ENCODE measurements at regions not wholly inside any gene's neighbourhood (a gene's known extent, or its start where the extent isn't known, plus 50 kb on each side); places are given as distances from the start of the nearest gene placed in this dataset.
"Not testable (repeated sequence)": the region's sequence is repeated elsewhere in the genome, so short reads cannot be mapped to it uniquely, and the experiment has no call there.

- DNase-seq (ENCODE audit: low read depth in 2 of 2) = no peak
Measured at GRCh38 chr5:104361932-104362331, 799.3 kb upstream of the NUDT12 start.

- DNase-seq (ENCODE audit: low read depth in 2 of 2) = no peak
Measured at GRCh38 chr5:104355350-104355749, 792.8 kb upstream of the NUDT12 start.

GRCh38 chr5:104353371-104353770, 790.8 kb upstream of the NUDT12 start:
- DNase-seq (ENCODE audit: low read depth in 2 of 2) = peak; percentile 8 to 10

- no peak for DNase-seq (ENCODE audit: low read depth in 2 of 2)
Measured at GRCh38 chr5:104352954-104353353, 790.4 kb upstream of the NUDT12 start.

- DNase-seq (ENCODE audit: low read depth in 2 of 2) = peak; percentile 9
Measured at GRCh38 chr5:104347119-104347708, 784.6 kb upstream of the NUDT12 start.

GRCh38 chr5:104345222-104346016, 782.8 kb upstream of the NUDT12 start:
- no peak for DNase-seq (ENCODE audit: low read depth in 2 of 2)

GRCh38 chr5:104344809-104345208, 782.2 kb upstream of the NUDT12 start:
- DNase-seq (ENCODE audit: low read depth in 2 of 2) = no peak

GRCh38 chr5:104327801-104328200, 765.2 kb upstream of the NUDT12 start:
- no peak for DNase-seq (ENCODE audit: low read depth in 2 of 2)

GRCh38 chr5:104326966-104327365, 764.4 kb upstream of the NUDT12 start:
- no peak for DNase-seq (ENCODE audit: low read depth in 2 of 2)

GRCh38 chr5:104325356-104325755, 762.8 kb upstream of the NUDT12 start:
- DNase-seq (ENCODE audit: low read depth in 2 of 2) = no peak

- not testable (repeated sequence) for DNase-seq (ENCODE audit: low read depth in 2 of 2)
Measured at GRCh38 chr5:104316676-104317075, 754.1 kb upstream of the NUDT12 start.

- no peak for DNase-seq (ENCODE audit: low read depth in 2 of 2)
Measured at GRCh38 chr5:104312481-104312880, 749.9 kb upstream of the NUDT12 start.

GRCh38 chr5:104305602-104306001, 743.0 kb upstream of the NUDT12 start:
- DNase-seq (ENCODE audit: low read depth in 2 of 2) = no peak

- no peak for DNase-seq (ENCODE audit: low read depth in 2 of 2)
Measured at GRCh38 chr5:104299998-104300706, 737.6 kb upstream of the NUDT12 start.

GRCh38 chr5:104298518-104298917, 735.9 kb upstream of the NUDT12 start:
- no peak for DNase-seq (ENCODE audit: low read depth in 2 of 2)

- peak; percentile 8 to 17 for DNase-seq (ENCODE audit: low read depth in 2 of 2)
Measured at GRCh38 chr5:104297076-104297475, 734.5 kb upstream of the NUDT12 start.

- DNase-seq (ENCODE audit: low read depth in 2 of 2) = no peak
Measured at GRCh38 chr5:104295991-104296390, 733.4 kb upstream of the NUDT12 start.

- no peak for DNase-seq (ENCODE audit: low read depth in 2 of 2)
Measured at GRCh38 chr5:104283136-104283535, 720.5 kb upstream of the NUDT12 start.

GRCh38 chr5:104273725-104274124, 711.1 kb upstream of the NUDT12 start:
- no peak for DNase-seq (ENCODE audit: low read depth in 2 of 2)

- no peak for DNase-seq (ENCODE audit: low read depth in 2 of 2)
Measured at GRCh38 chr5:104267320-104268015, 704.9 kb upstream of the NUDT12 start.

- DNase-seq (ENCODE audit: low read depth in 2 of 2) = no peak
Measured at GRCh38 chr5:104266161-104266560, 703.6 kb upstream of the NUDT12 start.

GRCh38 chr5:104265531-104266140, 703.0 kb upstream of the NUDT12 start:
- DNase-seq (ENCODE audit: low read depth in 2 of 2) = no peak

All from fibroblast of skin of left biceps (primary cell).